ENCODE measurements at regions not wholly inside any gene's neighbourhood (a gene's known extent, or its start where the extent isn't known, plus 50 kb on each side); places are given as distances from the start of the nearest gene placed in this dataset.

- TF ChIP-seq CTCF (IDR thresholded peaks at IDR 0.05) = no peak
- Histone ChIP-seq H3K79me2 (ENCODE audit: insufficient read depth, low read length) (no peaks in the 10 kb centered on the region), H3K4me3 (replicated peaks in 1 of 3; ENCODE audit: low read depth in 2 of 3, low read length in 3 of 3) (no peak overlapping the region), H3K9me3 (replicated peaks in 1 of 2; ENCODE audit: control insufficient read depth in 1 of 2, insufficient read depth in 1 of 2, low read length in 2 of 2) (no peaks in the 10 kb centered on the region), H3K4me1 (ENCODE audit: control insufficient read depth in 1 of 2, insufficient read depth in 2 of 2, low read length in 2 of 2) (no peaks in the 10 kb centered on the region), H3K36me3 (replicated peaks in 1 of 2; ENCODE audit: control insufficient read depth in 1 of 2, insufficient read depth in 2 of 2, low read length in 2 of 2) (no peaks in the 10 kb centered on the region), H2AFZ (ENCODE audit: insufficient read depth, low read depth, low read length, poor library complexity, severe bottlenecking) (no peak overlapping the region), H4K20me1 (ENCODE audit: insufficient read depth, low read length) (no peaks in the 10 kb centered on the region), H3K4me2 (replicated peaks; ENCODE audit: extremely low read depth, low read length, poor library complexity, severe bottlenecking) (no peak overlapping the region), H3K27ac (ENCODE audit: low read depth in 1 of 2, low read length in 2 of 2) (no peak overlapping the region), H3K9ac (ENCODE audit: insufficient read depth, low read length, poor library complexity, severe bottlenecking) (no peak overlapping the region), H3K27me3 (ENCODE audit: control insufficient read depth in 2 of 2, insufficient read depth in 2 of 2, low read length in 2 of 2) (no peaks in the 10 kb centered on the region)
- Mint-ChIP-seq H3K4me1 (no peaks in the 10 kb centered on the region), H3K27me3 (ENCODE audit: low read depth in 3 of 3) (peaks cover 0 to 3% (median 0%) of the 10 kb centered on the region in 3 donors), H3K9me3 (no peaks in the 10 kb centered on the region), H3K36me3 (peaks cover 5 to 6% of the 10 kb centered on the region in 2 donors), H3K4me3 (no peak overlapping the region), H3K27ac (no peak overlapping the region)
- DNase-seq = no peak
- intact Hi-C loops (cut with micrococcal nuclease) = no loop called here
- no CpG with 5 or more reads among the region's 2 CpGs for WGBS (ENCODE audit: insufficient coverage)
Observed at GRCh38 chr2:143948710-143949109, 571.2 kb downstream of the ZEB2 start.

DNA sequence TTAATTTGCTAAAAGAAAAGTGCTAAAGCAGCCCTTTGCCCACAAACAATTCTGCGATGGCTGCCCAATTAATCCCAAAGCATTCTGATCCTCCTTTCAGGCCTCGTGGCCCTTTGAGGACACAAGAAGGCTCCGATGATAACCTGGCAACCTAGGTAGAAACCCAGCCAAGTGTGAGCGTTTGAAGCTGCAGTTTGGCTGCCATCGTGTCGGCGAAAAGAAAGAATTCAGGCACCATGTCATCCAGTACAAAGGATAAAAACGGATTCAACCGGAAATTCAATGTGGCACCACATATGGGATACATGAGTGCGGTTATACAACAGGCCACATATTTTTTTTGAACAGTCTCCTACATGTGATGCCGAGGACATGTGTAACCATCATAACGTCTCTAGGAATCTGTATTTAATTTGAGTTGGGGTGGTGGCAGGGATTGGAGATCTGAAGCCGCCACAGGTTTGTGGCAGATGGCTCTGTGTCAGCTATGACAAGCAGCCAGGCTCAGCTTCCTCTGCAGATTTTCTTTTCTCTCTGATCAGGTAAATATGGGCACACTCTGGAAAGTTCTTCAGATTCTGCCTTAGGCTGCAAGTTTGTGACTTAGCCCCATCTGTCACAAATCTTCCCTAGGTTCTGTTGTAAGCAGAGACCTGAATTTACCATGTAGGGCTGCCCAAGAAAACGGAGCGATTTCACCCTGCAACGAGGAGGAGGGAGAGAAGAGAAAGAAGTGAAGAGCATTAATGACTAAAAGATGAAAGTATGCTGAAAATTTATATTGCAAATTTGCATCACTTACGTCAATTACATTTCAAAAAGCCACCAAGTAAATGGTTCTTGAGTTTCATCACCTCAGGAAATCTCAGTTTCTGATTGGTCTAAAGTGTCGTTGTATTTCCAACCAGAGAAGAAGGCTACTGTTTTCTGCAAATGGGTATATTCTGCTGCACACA lies 573.2 kb downstream of the ZEB2 start:
- no peak for TF ChIP-seq CTCF (IDR thresholded peaks at IDR 0.05)
- Mint-ChIP-seq H3K36me3 (peaks cover 5 to 6% of the 10 kb centered on the region in 2 donors), H3K4me3 (no peak overlapping the region), H3K4me1 (no peaks in the 10 kb centered on the region), H3K27me3 (ENCODE audit: low read depth in 3 of 3) (peaks cover 0 to 5% (median 3%) of the 10 kb centered on the region in 3 donors), H3K27ac (no peak overlapping the region), H3K9me3 (peaks cover 0 to 2% (median 0%) of the 10 kb centered on the region in 7 donors)
- DNase-seq = no peak
- Histone ChIP-seq H3K4me1 (ENCODE audit: control insufficient read depth in 1 of 2, insufficient read depth in 2 of 2, low read length in 2 of 2) (no peaks in the 10 kb centered on the region), H4K20me1 (ENCODE audit: insufficient read depth, low read length) (no peaks in the 10 kb centered on the region), H3K4me2 (replicated peaks; ENCODE audit: extremely low read depth, low read length, poor library complexity, severe bottlenecking) (no peak overlapping the region), H3K36me3 (replicated peaks in 1 of 2; ENCODE audit: control insufficient read depth in 1 of 2, insufficient read depth in 2 of 2, low read length in 2 of 2) (no peaks in the 10 kb centered on the region), H2AFZ (ENCODE audit: insufficient read depth, low read depth, low read length, poor library complexity, severe bottlenecking) (no peak overlapping the region), H3K27me3 (ENCODE audit: control insufficient read depth in 2 of 2, insufficient read depth in 2 of 2, low read length in 2 of 2) (no peaks in the 10 kb centered on the region), H3K27ac (ENCODE audit: low read depth in 1 of 2, low read length in 2 of 2) (no peak overlapping the region), H3K9me3 (replicated peaks in 1 of 2; ENCODE audit: control insufficient read depth in 1 of 2, insufficient read depth in 1 of 2, low read length in 2 of 2) (no peaks in the 10 kb centered on the region), H3K9ac (ENCODE audit: insufficient read depth, low read length, poor library complexity, severe bottlenecking) (no peak overlapping the region), H3K79me2 (ENCODE audit: insufficient read depth, low read length) (no peaks in the 10 kb centered on the region), H3K4me3 (replicated peaks in 1 of 3; ENCODE audit: low read depth in 2 of 3, low read length in 3 of 3) (no peak overlapping the region)
- 98% methylated on average over 15 of the region's 18 CpGs for WGBS (ENCODE audit: insufficient coverage)
- intact Hi-C loops (cut with micrococcal nuclease) = no loop called here

Measured in CD14-positive monocyte (primary cell).